ENCODE measurements at regions not wholly inside any gene's neighbourhood (a gene's known extent, or its start where the extent isn't known, plus 50 kb on each side); places are given as distances from the start of the nearest gene placed in this dataset.

GRCh38 chr2:236346366-236346765 lies 82.2 kb upstream of the ASB18 start:
- no peak for TF ChIP-seq CTCF (IDR thresholded peaks at IDR 0.05; ENCODE audit: partially characterized antibody, unreplicated experiment)

GRCh38 chr2:236348279-236348678 lies 84.1 kb upstream of the ASB18 start:
- no peaks in the 10 kb centered on the region for H3K9me3 Mint-ChIP-seq (ENCODE audit: unreplicated experiment)
- TF ChIP-seq CTCF (IDR thresholded peaks at IDR 0.05; ENCODE audit: partially characterized antibody, unreplicated experiment) = no peak

More at GRCh38 chr2:236346366-236346765, 82.2 kb upstream of the ASB18 start:
- Mint-ChIP-seq H3K27ac (ENCODE audit: unreplicated experiment) (no peak overlapping the region), H3K36me3 (ENCODE audit: unreplicated experiment) (no peaks in the 10 kb centered on the region), H3K9me3 (ENCODE audit: unreplicated experiment) (no peaks in the 10 kb centered on the region), H3K27me3 (ENCODE audit: unreplicated experiment) (peaks cover 2% of the 10 kb centered on the region), H3K4me1 (ENCODE audit: low read depth, unreplicated experiment) (peaks cover 3% of the 10 kb centered on the region), H3K4me3 (ENCODE audit: unreplicated experiment) (no peak overlapping the region)
- no peak for DNase-seq

GRCh38 chr2:236348976-236349375 lies 84.8 kb upstream of the ASB18 start:
- peaks cover 1% of the 10 kb centered on the region for H3K27me3 Mint-ChIP-seq (ENCODE audit: unreplicated experiment)
- no peaks in the 10 kb centered on the region for H3K9me3 Mint-ChIP-seq (ENCODE audit: unreplicated experiment)
- no peak overlapping the region for H3K27ac Mint-ChIP-seq (ENCODE audit: unreplicated experiment)
- H3K36me3 Mint-ChIP-seq (ENCODE audit: unreplicated experiment) = no peaks in the 10 kb centered on the region
- no peak overlapping the region for H3K4me3 Mint-ChIP-seq (ENCODE audit: unreplicated experiment)
- TF ChIP-seq CTCF (IDR thresholded peaks at IDR 0.05; ENCODE audit: partially characterized antibody, unreplicated experiment) = no peak
- H3K4me1 Mint-ChIP-seq (ENCODE audit: low read depth, unreplicated experiment) = peaks cover 2% of the 10 kb centered on the region
- DNase-seq = no peak

More at GRCh38 chr2:236348279-236348678, 84.1 kb upstream of the ASB18 start:
- Mint-ChIP-seq H3K36me3 (ENCODE audit: unreplicated experiment) (no peaks in the 10 kb centered on the region), H3K4me3 (ENCODE audit: unreplicated experiment) (no peak overlapping the region), H3K4me1 (ENCODE audit: low read depth, unreplicated experiment) (peaks cover 5% of the 10 kb centered on the region), H3K27me3 (ENCODE audit: unreplicated experiment) (peaks cover 2% of the 10 kb centered on the region), H3K27ac (ENCODE audit: unreplicated experiment) (no peak overlapping the region)
- DNase-seq = no peak

- Mint-ChIP-seq H3K4me3 (ENCODE audit: unreplicated experiment) (no peak overlapping the region), H3K36me3 (ENCODE audit: unreplicated experiment) (no peaks in the 10 kb centered on the region), H3K4me1 (ENCODE audit: low read depth, unreplicated experiment) (peaks cover 2% of the 10 kb centered on the region), H3K27ac (ENCODE audit: unreplicated experiment) (no peak overlapping the region), H3K9me3 (ENCODE audit: unreplicated experiment) (no peaks in the 10 kb centered on the region), H3K27me3 (ENCODE audit: unreplicated experiment) (peaks cover 1% of the 10 kb centered on the region)
- TF ChIP-seq CTCF (IDR thresholded peaks at IDR 0.05; ENCODE audit: partially characterized antibody, unreplicated experiment) = no peak
- DNase-seq = no peak
These were observed 86.2 kb upstream of the ASB18 start for GRCh38 chr2:236350426-236350825.

- no peak for TF ChIP-seq CTCF (IDR thresholded peaks at IDR 0.05; ENCODE audit: partially characterized antibody, unreplicated experiment)
- Mint-ChIP-seq H3K27ac (ENCODE audit: unreplicated experiment) (no peak overlapping the region), H3K9me3 (ENCODE audit: unreplicated experiment) (peaks cover 2% of the 10 kb centered on the region), H3K4me3 (ENCODE audit: unreplicated experiment) (no peak overlapping the region), H3K4me1 (ENCODE audit: low read depth, unreplicated experiment) (peaks cover 2% of the 10 kb centered on the region), H3K27me3 (ENCODE audit: unreplicated experiment) (peaks cover 1% of the 10 kb centered on the region), H3K36me3 (ENCODE audit: unreplicated experiment) (no peaks in the 10 kb centered on the region)
- DNase-seq = no peak
These were observed 87.8 kb upstream of the ASB18 start for GRCh38 chr2:236351966-236352525.

All from glutamatergic neuron (in vitro differentiated cells).